Testis (tissue), 2 donors: ENCODE measurements at regions not wholly inside any gene's neighbourhood (a gene's known extent, or its start where the extent isn't known, plus 50 kb on each side); places are given as distances from the start of the nearest gene placed in this dataset.
A peak's percentile ranks its signal among the peaks of the same experiment; 100 is the strongest.

Experiments used
- DNase-seq: peaks from one replicate; pipeline ENCODE4 v3.0.0-alpha.2; 2019
- H3K27ac ChIP-seq, 2 donors: fragments of 200-600 bp; sonication (generic); one replicate each; pipeline ENCODE4 v1.5.1; 2019
- H3K27me3 ChIP-seq: fragments of 200-600 bp; sonication (generic); one replicate; pipeline ENCODE4 v1.5.1; 2019
- H3K36me3 ChIP-seq: fragments of 200-600 bp; sonication (generic); one replicate; pipeline ENCODE4 v1.5.1; 2017; ENCODE audit warnings: low read depth; ENCODE audit errors: missing control alignments
- H3K4me1 ChIP-seq: fragments of 200-600 bp; sonication (generic); one replicate; pipeline ENCODE4 v1.5.1; 2019
- H3K4me3 ChIP-seq, 2 donors: fragments of 200-600 bp; sonication (generic); one replicate each; pipeline ENCODE4 v1.5.1; 2017 to 2019
- H3K9me3 ChIP-seq: fragments of 200-600 bp; sonication (generic); one replicate; pipeline ENCODE4 v1.5.1; 2017
- POLR2A ChIP-seq: fragments of 450-650 bp; IDR thresholded peaks from one replicate; pipeline ENCODE4 v1.6.1; 2017; ENCODE audit warnings: antibody characterized with exemption, mild to moderate bottlenecking, moderate library complexity
- WGBS, 2 donors: methylation state at CpG; one replicate each; pipeline ENCODE4 v1.1.5; 2018; 5-methylcytosine and 5-hydroxymethylcytosine counted together
- intact Hi-C: fragments of 100-400 bp; cut with DNase I; formaldehyde crosslinking; loops from one replicate; pipeline ENCODE4 v1.15.1; 2023; ENCODE audit warnings: low total_unique reads
- TF ChIP-seq, protein P1 (sequence below), 3 experiments: fragments of 450-650 bp in 2 of 3; fragments of 200-600 bp in 1 of 3; sonication (generic) in 1 of 3; IDR thresholded peaks; one replicate each; pipeline ENCODE4 v1.5.1; 2016 to 2019; ENCODE audit warnings: antibody characterized with exemption in 3 of 3, mild to moderate bottlenecking in 2 of 3, moderate library complexity in 1 of 3

DNA sequence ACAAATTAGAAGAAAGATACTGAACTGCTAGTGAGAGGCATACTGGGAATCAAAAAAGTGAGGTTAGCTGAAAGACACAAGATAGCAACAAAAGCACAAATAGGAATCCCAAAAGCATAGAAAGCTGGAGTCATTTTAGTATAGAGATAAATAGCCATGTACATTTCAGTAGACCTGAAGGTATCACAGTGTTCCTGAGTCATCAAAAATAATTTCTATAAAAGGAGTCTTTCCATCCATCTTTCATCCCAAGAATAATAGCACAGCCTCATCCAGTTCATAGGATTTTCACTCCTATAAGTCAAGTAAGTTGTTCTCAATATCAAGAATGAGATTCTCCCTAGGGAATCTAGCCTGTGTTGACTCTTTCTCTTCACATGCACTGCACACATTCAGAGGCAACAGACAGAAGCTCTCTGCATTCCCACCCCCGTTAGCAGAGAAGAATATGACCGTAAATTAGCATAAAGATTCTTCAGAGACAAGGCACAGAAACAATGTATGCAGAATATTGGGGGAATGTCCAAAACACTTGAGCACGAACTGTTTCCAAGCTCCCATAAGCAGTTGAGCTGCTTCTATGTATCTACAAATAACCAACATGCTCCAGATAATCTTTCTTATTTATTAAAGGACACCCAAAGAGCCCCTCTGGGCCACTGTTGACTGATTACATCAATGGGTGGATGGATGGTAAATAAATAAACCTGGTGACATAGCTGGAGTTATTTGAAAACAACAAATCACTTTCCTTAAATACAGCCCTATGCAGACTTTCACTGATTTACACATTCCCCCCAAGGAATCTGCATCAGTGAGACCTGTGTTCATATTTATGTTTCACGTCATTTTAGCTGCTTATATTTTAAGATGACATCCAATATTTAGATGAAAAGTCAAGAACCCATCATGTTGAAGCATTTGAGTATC lies 174.5 kb upstream of the PKDCC start:
- H3K27me3 ChIP-seq, result no peaks in the 10 kb centered on the region
- H3K36me3 ChIP-seq, result no peaks in the 10 kb centered on the region
- H3K4me1 ChIP-seq, result peaks cover 28% of the 10 kb centered on the region
- no peak for TF ChIP-seq POLR2A
- TF ChIP-seq, protein P1, sequence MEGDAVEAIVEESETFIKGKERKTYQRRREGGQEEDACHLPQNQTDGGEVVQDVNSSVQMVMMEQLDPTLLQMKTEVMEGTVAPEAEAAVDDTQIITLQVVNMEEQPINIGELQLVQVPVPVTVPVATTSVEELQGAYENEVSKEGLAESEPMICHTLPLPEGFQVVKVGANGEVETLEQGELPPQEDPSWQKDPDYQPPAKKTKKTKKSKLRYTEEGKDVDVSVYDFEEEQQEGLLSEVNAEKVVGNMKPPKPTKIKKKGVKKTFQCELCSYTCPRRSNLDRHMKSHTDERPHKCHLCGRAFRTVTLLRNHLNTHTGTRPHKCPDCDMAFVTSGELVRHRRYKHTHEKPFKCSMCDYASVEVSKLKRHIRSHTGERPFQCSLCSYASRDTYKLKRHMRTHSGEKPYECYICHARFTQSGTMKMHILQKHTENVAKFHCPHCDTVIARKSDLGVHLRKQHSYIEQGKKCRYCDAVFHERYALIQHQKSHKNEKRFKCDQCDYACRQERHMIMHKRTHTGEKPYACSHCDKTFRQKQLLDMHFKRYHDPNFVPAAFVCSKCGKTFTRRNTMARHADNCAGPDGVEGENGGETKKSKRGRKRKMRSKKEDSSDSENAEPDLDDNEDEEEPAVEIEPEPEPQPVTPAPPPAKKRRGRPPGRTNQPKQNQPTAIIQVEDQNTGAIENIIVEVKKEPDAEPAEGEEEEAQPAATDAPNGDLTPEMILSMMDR (IDR thresholded peaks at IDR 0.05), result no peak
- peak; percentile 7 for DNase-seq
- no peaks in the 10 kb centered on the region for H3K9me3 ChIP-seq
- intact Hi-C loops, result loop anchor here (5.0 kb wide), 1 partner anchor 214 kb away; no protein-coding TSS in a partner anchor
- 33 to 42% methylated on average over 4 of the region's 4 CpGs for WGBS, 2 donors
- H3K4me3 ChIP-seq, result no peak overlapping the region
- peak overlapping the region in 1 of 2 donors; percentile 0 for H3K27ac ChIP-seq

DNA sequence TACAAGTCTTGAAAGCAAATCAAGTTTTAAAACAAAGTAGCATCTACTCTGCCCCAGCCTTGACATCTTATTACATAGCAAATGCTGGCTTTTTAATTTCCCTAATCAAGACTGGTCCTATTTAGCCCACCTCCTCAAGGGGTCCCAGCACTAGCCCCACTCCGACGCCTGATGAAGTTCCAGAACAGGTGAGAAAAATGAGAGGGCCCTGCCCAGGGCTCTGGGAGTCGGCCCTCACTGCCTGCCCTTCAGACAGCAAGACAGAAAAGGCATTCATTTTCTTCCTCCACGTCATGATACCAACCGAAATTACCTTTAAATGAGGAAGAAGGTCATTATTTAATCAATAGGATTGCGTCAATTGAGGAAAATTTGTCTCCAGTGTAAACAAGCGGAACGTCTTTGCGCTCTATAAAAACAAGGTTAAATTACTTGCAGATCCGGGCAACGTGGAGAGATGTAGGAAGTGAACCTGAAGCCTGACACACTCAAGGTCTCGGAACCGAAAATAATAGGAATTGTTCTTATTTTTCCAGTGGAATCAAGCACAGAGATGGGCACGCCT lies 170.6 kb upstream of the PKDCC start:
- peaks cover 41% of the 10 kb centered on the region for H3K4me1 ChIP-seq
- H3K27me3 ChIP-seq, result no peaks in the 10 kb centered on the region
- H3K27ac ChIP-seq, result no peak overlapping the region
- no peaks in the 10 kb centered on the region for H3K9me3 ChIP-seq
- DNase-seq, result no peak
- H3K36me3 ChIP-seq, result no peaks in the 10 kb centered on the region
- TF ChIP-seq, protein P1 (IDR thresholded peaks at IDR 0.05), result no peak
- TF ChIP-seq POLR2A, result no peak
- H3K4me3 ChIP-seq, result no peak overlapping the region
- intact Hi-C loops, result no loop called here
- 78 to 84% methylated on average over 14 of the region's 14 CpGs for WGBS, 2 donors

DNA sequence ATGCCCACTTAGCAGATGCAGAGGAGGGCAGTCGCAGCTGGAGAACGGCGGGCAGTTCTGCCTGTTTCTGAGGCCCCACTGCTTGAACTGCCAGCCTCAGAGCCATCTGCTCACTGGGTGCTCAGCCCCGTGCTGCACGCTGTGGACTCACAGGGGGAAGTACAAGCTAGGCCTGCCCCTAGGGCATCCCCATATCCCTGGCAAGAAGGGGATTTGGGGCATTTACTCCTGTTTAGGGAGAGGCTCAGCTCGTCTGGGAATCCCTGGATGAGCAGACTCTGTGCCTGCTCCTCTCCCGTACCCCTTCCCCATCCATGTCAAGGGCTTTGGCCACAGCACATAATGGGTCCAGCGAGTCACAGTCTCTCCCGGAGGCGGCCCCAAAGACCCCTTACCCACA lies 169.8 kb upstream of the PKDCC start:
- H3K36me3 ChIP-seq, result no peaks in the 10 kb centered on the region
- peak overlapping the region in 1 of 2 donors; percentile 15 for H3K27ac ChIP-seq
- TF ChIP-seq POLR2A, result no peak
- TF ChIP-seq, protein P1 (IDR thresholded peaks at IDR 0.05), result no peak
- peaks cover 34% of the 10 kb centered on the region for H3K4me1 ChIP-seq
- no peak overlapping the region for H3K4me3 ChIP-seq
- DNase-seq, result no peak
- H3K9me3 ChIP-seq, result no peaks in the 10 kb centered on the region
- intact Hi-C loops, result no loop called here
- WGBS, 2 donors, result 91 to 97% methylated on average over 7 to 10 of the region's 10 CpGs
- H3K27me3 ChIP-seq, result no peaks in the 10 kb centered on the region

DNA sequence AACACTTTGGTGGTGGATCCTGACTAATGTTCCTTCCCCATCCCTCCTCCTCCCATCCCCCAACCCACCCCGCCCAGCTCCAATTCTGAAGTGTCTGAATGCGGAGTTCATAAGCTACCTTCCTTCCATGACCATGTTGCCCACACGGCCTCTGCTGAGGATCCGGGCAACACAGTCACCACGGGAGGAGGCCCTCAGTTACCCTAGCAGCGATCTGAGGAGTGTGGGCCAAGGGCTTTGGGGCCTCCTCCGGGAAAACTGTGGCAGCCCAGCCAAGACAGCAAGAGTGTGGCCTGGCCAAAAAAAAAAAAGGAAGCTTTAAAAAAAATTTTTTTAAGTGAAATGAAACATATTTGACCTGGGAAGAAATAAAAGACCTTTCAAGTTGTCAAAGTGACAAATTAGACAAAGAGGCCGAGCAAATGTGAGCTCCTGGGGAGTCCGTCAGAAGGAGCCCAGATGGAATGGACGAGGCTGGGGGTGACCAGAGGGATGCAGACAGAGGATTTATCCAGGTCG lies 169.0 kb upstream of the PKDCC start:
- Histone ChIP-seq H3K36me3 (no peaks in the 10 kb centered on the region), H3K4me3 (no peak overlapping the region), H3K27ac (peak overlapping the region in 1 of 2 donors; percentile 15), H3K4me1 (peaks cover 36% of the 10 kb centered on the region), H3K27me3 (no peaks in the 10 kb centered on the region), H3K9me3 (no peaks in the 10 kb centered on the region)
- intact Hi-C loops, result no loop called here
- peak; percentile 41 for DNase-seq
- no peak for TF ChIP-seq POLR2A
- TF ChIP-seq, protein P1 (IDR thresholded peaks at IDR 0.05), result no peak
- 57 to 63% methylated on average over 11 of the region's 11 CpGs for WGBS, 2 donors
